A172 (cell line): ENCODE measurements at regions not wholly inside any gene's neighbourhood (a gene's known extent, or its start where the extent isn't known, plus 50 kb on each side); places are given as distances from the start of the nearest gene placed in this dataset.

Source experiments
- DNase-seq: peaks from one replicate; pipeline ENCODE4 v3.0.0-alpha.2; 2015; ENCODE audit warnings: low spot score

DNA sequence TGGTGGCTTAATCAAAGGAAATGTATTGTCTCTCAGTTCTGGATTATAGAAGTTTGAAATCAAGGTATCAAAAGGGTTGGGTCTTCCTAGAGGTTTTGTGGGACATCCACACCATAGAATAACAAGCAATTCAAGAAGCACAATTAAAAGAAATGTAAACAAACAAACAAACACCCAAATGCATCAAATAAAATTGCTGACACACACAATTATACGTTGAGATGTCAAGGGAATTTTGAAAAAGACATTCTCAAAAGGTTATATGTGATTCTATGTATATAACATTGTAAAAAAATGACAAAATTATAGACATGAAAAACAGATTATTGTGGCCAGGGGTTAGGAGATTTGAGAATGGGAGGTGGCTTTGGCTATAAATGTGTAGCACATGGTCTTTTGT, 250.7 kb upstream of the AGA start:
- DNase-seq = no peak

DNA sequence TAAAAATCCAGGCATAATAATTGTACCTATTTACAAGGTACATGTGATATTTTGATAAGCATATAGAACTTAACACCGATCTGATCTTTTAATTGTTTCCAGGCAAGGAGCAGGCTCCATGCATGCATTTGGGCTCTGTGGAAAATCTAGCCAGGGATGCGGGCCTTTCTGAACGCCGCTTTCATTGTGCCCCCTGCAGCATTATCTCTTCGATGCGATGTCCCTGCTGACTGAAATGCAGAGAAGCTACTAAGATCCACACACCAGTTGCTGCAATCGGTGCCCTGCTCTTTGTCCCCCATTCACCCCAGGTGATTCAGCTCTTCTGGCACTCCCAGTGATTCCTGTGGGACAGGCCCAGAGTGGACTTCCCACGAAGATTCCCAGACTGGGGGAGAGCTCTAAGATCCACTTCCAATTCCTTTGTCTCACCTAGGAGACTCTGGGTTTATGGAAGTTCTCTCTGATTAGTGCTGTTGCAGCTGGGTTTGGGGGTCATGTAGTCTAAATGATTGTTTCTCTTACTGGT, 254.3 kb upstream of the AGA start:
- peak; percentile 6 for DNase-seq

DNA sequence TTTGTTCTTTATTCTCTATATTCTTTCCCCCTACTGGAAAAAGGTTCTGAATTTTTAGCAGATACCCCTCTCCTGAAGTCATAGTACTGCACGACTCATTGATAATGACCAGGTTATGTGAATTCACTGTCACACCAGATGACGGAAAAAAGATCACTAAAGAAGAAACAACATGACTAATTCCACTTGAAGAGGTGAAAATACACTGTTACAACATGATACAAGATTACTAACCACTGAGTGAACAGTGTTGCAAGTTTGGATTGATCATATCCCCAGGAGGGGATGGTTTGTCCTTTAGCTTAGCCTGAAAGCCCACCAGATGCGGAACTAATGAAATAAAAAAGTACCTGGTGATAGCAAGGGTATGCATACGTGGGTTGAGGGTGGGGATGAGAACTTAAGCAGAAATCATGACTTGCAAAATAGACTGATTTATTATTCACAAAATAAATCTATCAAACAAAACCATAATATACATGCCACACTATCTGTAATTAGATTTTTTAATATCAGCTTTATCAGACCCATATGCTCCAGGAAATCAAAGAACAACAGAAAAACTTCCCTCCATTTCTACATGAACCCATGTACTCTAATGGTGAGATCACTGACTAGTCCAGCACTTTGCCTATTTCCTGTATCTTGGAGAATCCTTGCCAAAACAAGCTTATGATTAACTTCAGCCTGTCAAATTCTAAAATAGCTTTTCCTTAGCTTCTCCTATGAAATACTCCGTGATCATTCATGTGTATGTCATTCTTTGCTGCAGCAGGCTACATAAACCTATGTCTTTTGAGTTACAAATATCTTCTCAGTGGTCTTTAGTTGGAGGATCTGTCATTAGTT, 257.4 kb upstream of the AGA start:
- peak; percentile 46 for DNase-seq

DNA sequence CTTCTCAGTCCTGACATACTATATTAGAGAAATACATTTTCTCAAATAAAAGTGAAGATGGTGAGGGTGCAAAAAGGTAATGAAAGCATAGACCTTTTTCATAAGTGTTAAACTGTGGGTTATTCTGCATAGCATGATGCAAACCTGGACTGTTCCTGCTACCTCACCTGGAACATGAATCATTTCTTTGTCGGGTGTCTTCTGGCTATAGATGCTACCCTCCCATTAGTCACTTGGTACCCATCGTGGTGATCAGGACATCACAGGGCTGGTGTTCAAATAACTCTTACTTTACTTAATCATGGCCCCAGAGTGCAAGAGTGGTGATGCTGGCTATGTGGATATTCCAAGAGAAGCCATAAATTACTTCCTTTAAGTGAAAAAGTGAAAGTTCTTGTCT, 264.7 kb upstream of the AGA start:
- no peak for DNase-seq

DNA sequence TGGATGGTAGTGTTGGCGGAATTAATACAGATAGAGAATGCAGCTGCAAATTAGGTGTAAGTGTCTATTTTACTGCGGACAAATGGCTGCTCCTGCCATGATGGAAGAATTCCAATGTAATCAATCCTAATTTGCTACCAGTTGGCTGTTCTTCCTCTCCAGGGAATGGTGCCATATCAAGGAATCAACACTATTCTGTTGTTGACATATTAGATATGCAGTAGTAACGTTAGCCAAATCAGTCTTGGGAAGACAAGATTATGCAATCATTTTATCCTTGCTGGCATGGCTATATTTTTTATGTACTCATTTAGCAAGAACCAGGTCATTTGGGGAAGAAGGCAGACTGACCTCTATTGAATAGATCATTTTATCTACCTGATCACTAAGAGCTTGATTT, 271.2 kb upstream of the AGA start:
- DNase-seq = no peak

DNA sequence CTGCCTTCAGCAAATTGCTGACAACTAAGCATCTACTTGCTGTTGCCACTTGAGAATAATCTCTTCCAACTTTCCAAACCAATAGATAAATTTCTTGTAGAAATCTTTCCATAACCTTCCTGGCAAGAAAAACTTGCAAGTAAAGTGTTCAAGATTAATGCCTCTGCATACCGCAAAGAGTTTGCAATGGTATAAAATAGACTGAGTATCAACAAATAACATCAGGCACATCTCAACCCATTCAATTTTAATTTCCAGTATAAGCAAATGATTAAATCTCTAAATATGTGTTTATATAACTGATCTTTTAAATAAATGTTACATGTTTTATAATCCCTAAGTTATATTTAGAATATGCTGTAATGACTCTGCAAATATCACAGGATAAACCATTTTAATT, 275.2 kb upstream of the AGA start:
- DNase-seq = no peak

DNA sequence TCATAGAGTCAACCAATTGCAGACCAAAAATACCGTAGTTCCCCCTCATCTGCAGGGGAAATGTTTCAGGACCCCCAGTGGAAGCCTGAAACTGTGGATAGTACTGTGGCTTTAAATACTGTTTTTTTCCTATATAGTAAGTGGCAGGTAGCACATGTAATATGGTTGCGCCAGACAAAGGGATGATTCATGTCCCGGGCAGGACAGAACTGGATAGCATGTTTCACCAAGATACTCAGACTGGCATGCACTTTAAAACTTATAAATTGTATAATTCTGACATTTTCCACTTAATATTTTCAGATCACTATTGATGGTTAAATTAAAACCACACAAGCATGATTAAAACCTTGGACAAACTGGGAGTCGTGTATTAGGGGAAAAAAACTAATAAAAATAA, 276.3 kb upstream of the AGA start:
- DNase-seq = no peak

DNA sequence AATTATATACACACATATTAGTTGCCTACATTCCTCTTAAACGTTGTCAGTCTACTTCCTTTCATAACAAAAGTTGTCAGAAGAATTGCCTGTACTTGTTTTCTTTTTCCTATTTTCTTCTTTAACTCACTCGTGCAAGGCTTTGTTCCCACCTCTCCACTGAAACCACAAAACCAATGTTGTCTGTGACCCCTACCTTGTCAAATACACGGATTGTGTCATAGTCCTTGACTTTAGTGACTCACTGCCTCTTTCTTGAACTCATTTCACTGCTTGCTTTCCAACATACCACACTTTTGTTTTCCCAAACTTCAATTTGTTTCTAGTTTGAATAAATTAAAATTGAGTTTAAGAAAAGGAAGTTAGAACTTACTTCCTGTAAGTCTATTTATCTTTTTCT, 283.9 kb upstream of the AGA start:
- DNase-seq = peak; percentile 10

DNA sequence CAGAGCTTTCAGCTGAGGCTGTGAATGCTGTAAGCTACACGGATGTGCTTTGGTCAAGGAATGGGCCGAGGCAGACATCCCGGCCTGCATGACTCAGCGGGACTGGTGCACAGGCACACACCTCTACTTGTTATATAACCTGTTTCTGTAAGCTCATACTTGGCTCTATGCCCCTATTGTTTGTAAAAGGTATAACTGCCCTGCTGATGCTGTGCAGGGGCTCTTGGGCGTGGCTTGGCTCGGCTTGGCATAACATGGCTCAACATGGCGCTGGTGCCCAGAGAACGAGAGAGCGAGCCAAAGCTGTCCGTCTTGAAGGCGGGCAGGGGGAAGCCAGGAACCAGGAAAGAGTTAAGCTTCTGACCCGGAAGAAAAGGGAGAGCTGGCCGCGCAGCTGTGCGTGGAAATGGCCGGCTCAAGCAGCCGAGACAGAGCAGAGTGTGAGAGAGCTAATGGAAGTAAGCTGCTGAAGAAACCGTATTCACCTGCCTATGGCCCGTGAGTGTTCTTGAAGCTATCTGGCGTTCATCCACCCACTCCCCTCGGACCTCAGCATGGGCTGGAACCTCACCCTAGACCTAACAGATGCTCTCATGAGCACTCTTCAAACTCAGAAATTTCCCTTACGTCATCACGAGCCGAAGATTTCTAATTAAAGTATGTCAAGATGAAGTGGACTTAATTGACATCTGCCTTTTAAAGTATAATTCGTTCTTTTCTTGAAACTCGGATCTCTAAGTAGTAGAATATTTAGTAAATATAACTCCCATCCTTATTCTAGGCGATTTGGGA, 286.3 kb upstream of the AGA start:
- peak; percentile 48 for DNase-seq

DNA sequence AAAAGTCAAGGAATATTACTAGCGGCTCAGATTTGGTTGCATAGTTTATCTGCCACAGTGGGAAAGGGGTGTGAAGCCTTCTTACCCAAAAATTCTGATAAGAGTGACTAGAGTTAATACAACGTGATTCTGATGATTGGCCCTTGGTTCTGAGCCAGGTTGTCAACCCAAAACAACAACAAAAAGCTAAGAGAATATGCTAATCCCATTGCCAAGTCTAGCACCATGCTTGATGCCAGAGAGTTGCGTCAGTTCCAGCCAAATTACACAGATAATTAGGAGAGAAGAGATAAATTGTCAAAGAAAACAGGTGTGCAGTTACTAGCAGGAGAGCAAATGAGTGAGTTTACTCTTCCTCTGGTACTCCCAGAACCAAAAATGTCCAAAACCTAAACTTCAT, 287.4 kb upstream of the AGA start:
- no peak for DNase-seq

DNA sequence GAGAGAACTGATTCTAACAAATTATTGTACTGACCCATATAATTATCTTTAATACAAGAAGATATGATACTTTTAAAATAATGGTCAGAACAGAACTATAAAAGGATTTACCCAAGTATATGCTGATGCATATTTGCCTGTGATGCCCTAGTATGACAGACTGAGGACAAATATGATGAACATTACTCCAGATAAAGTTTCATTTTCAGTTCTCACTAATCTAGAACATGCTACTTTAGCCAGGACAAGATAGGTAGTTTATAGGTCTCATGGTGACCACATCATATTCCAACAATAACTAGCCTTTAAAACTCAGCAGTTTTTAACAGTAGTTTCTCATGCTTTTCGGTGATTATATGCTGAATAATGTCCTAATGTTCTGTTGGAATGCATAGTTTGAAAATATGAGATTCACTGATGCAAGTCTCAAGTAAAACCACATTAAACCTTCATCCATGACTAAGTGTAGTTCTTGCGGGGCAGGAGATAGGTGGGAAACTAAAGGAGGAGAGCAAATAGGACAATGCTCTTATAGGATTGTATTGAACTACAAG, 295.2 kb upstream of the AGA start:
- no peak for DNase-seq

DNA sequence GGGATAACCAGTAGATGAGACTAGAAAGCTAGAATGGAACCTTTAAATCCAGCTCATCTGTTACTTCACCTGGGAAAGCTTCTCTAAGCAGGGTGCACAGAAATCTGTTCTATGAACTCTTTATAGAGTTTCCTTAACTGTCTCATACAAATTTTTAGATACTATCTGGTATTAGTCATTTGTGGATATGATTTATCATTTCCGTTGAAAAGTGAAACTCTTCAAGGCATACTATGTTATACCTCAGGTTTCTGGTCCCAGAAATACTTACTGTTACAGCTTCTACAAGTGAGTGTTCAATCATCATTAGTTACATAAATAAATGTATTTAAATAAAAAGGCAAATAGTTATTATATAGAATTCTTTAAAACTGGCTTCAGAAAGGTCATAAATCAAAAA, 298.3 kb upstream of the AGA start:
- DNase-seq = peak; percentile 16

DNA sequence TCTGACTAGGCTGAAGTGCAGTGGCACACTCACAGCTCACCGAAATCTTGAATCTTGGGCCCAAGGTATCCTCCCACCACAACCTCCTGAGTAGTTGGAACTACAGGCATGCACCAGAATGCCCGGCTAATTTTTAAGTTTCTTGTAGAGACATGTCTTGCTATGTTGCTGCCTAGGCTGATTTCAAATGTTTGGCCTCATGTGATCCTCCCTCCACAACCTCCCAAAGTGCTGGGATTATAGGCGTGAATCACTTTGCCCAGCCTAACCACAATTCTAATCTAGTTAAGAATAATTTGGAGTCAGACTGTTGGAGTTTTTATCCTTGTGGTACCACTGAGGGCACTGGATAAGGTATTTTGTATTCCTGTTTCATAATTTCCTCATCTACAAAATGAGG, 317.5 kb upstream of the AGA start:
- DNase-seq = no peak

DNA sequence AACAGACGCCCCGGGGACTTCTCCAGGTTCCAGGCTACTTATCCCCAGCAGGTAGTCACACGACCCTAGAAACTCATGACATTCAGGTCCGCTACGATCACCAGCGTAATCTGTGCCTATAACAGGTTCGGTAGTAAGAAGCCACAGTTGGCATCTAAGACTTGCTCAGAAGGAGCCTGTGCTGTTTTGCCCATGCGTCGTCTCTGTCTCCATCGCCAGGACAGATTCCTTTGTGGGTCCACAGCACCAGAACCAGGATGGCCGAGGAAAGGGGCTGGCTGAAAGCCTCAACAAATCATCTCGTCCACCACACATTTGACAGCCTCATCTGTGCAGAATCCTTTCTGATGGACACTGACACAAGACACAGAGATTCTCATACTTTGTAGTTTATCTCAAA, 319.5 kb upstream of the AGA start:
- DNase-seq = no peak

DNA sequence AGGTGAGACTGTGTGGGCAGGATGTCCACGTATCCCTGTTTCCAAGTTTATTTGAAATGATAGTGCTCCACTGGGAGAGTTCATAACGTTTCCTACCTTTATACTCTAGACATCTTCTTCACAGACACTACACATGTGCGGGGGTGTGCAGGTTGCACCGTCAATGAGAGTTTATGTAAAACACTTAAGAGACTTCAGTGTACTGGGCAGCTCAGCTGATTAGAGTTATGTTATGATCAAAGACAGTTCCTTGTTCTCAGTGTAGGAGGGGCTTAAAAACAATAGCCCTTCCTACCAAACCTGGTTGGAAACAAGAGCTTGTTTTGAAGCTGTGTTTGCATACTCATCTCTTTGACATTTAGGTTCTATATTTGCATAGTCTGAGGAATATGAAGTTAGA, 326.9 kb upstream of the AGA start:
- DNase-seq = no peak

DNA sequence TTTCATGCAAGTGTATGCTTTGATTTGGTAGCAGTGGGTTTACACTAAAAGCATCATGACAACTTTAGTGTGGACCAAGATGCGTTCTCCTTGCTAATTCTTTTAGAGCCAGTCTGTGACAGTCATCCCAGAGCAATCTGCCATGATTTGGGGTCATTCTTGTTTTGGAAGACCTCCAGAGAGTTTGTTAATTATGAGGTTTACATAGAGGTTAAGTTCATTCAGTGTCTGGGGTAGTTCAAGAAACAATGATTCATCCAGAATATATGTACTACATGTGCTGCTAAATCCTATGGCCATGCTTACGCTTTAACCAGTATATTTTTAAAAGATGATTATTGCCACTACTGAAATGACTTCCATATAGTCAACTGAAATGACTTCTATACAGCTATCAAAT, 328.5 kb upstream of the AGA start:
- no peak for DNase-seq

DNA sequence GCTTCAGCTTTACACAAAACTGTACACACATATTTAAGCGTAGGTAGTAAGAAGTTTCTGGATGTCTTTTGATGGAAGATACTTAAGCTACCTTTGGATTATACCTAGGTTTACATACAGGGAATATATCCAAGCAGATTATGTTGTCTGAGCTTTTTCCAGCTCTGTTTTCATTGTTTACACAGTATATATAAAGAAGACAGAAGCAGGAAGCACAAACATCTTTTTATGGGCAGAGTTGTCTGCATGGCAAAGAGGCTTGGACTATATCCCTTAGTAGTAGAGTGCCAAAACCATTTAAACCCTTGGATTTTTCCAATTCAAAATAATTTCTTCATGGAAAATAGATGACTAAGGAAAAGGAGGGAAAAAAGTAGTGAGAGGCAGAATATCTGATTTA, 329.4 kb upstream of the AGA start:
- no peak for DNase-seq

DNA sequence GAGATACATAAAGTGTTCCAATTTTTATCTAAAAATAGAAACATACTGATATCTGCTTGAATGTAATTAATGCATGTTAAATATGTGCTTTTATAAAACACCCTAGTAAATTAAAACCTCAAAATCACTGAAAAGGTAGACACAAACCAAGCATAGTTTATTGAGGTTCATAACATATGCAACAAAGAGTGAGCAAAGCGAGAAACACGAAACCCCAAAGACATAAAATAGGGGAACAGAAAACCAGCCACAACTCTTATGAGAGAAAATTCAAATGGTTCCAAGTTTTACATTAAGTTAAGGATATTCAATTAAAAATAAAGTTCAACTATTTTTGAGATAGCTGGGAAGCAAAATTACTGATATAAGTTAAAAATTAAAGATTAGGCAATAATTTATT, 336.4 kb upstream of the AGA start:
- DNase-seq = no peak

DNA sequence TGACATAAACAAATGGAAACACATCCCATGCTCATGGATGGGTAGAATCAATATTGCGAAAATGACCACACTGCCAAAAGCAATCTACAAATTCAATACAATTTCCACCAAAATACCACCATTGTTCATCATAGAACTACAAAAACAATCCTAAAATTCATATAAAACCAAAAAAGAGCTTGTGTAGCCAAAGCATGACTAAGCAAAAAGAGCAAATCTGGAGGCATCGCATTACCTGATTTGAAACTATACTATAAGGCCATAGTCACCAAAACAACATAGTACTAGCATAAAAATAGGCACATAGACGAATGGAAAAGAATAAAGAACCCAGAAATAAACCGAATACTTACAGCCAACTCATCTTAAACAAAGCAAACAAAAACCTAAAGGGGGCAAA, 342.8 kb upstream of the AGA start:
- no peak for DNase-seq

DNA sequence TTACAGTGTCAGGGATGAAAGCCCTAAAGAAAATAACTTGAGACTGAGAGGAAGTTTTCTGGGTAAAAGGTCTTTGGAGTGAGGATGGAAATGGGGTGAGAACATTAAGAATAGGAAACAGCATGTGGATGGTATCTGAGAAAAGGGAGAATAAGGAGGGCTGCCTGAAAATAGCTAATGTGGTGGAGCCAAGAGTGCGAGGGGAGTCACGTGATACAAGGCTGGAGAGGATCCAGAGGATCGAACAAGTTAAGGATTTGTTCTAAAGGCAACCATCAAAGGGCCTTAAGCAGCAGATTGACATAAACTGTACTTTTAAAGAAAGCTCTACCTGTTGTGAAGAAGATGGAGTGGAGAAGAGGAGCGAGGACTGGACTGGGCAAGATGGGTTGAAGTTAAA, 347.4 kb upstream of the AGA start:
- DNase-seq = no peak

DNA sequence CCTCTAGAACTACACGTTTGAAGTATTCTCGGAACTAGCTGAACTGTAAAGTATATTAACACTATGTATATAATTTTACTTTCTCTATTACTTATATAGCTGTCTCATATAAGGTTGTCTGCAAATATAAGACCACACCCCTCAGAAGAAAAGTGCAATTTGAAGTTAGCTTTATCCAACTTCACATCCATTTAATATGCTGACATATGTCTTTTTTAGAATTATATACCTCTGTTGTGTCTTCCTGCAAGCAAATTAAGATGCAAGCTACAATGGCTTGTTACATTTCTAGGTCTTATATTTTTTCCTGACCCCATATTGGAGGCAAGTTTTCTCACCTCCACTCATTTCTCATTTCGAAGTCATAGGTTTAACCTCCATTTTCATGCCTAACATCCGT, 349.0 kb upstream of the AGA start:
- no peak for DNase-seq

DNA sequence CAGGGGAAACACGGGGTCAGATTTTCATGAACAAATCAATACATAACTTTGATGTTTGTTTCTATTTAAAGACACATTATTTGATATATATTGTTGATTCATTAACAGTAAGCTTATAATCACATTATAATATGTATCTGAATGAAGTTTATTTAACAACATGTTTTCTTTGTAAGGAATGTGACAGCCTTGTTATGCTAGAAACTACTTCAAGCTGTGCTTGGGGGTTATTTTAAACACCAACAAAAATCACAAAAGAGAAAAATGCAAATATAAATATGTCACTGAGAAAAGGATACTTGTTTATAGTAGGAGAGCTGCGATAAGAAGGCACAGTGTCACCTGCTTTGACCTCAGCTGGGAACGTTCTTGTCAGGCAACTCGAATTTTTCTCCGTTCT, 354.6 kb upstream of the AGA start:
- no peak for DNase-seq

DNA sequence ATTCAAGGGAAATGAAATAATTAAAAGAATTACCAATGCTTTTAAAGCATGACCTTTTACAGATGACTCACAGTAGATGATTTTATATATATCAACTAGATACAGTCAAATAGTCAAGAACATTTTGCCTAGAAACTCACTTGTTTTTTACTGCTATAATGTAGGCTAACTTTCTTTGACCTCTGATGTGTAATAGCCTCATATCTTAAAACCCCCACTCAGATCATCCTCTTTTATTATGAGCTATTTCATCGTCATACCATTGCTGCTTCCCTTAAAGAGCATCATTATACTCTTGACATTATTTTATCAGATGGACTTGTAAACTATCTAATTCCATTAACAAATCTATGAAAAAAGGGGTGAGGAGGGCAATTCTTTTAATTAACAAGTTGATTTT, 355.9 kb upstream of the AGA start:
- DNase-seq = no peak
